Muscle of leg (tissue), 3 donors: ENCODE measurements at regions not wholly inside any gene's neighbourhood (a gene's known extent, or its start where the extent isn't known, plus 50 kb on each side); places are given as distances from the start of the nearest gene placed in this dataset.

Experiments
- DNase-seq: peaks from one replicate; pipeline ENCODE4 v3.0.0; 2013
- H3K27ac ChIP-seq: one replicate; pipeline ENCODE4 v1.5.1; 2013; ENCODE audit warnings: mild to moderate bottlenecking, low read length, control low read depth
- H3K27me3 ChIP-seq: one replicate; pipeline ENCODE4 v1.6.1; 2013; ENCODE audit warnings: low read length; ENCODE audit not compliant: control insufficient read depth, insufficient read depth
- H3K36me3 ChIP-seq: one replicate; pipeline ENCODE4 v1.6.1; 2013; ENCODE audit warnings: low read length; ENCODE audit not compliant: control insufficient read depth, insufficient read depth
- H3K4me1 ChIP-seq: one replicate; pipeline ENCODE4 v1.6.1; 2013; ENCODE audit warnings: low read length; ENCODE audit not compliant: control insufficient read depth, insufficient read depth
- H3K4me3 ChIP-seq: one replicate; pipeline ENCODE4 v1.5.1; 2013; ENCODE audit warnings: low read length, control low read depth
- H3K9me3 ChIP-seq: replicated peaks from 2 replicates; pipeline ENCODE4 v1.6.1; 2013; ENCODE audit warnings: low read depth, low read length; ENCODE audit not compliant: control insufficient read depth
- WGBS: methylation state at CpG from one replicate; pipeline ENCODE4 v1.1.5; 2013; ENCODE audit warnings: missing lambda C conversion rate; ENCODE audit not compliant: insufficient coverage; 5-methylcytosine and 5-hydroxymethylcytosine counted together

DNA sequence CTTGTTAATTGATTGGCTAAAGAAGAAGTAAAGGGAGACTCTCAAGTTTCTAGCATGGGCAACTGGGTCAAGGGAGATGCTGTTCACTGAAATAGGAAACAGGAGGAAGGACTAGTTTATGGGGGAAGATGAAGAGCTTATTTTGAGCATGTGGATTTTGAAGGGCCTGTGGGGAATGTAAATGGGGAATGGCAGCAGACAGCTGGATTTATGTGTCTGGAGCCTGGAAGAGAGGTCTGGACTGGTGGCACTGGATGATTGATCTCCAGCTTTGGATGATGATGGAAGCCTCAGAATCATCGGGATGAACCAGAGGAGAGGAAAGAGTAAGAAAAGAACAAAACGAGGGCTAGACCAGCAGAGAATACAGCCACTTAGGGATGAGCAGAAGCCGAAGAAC is 54.9 kb upstream of the ENAH start:
- Histone ChIP-seq H3K27ac (no peak overlapping the region), H3K9me3 (no peaks in the 10 kb centered on the region), H3K27me3 (no peaks in the 10 kb centered on the region), H3K4me3 (no peak overlapping the region), H3K36me3 (no peaks in the 10 kb centered on the region), H3K4me1 (peaks cover 5% of the 10 kb centered on the region)
- no peak for DNase-seq
- 43% methylated on average over 3 of the region's 3 CpGs for WGBS

DNA sequence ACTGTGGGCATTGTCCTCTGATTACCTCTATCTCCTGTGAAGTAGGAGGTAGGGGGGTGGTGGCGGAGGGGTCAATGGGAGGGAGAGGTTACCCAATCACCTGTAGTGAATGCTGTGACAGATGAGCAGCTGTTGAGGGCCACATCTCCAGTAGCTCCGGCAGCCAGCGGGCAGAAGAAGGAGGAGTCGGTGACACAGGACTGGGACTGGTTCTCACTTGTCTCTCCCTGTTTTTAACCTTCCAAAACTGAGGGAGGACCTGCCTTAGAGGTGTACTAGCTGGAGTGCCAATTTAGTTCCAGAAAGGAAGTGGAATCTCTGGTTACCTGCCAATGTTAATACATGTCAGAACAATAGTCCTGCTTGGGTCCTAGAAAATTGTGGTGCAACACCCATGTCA is 56.2 kb upstream of the ENAH start:
- H3K4me1 ChIP-seq: peaks cover 5% of the 10 kb centered on the region
- no peaks in the 10 kb centered on the region for H3K27me3 ChIP-seq
- no peak overlapping the region for H3K4me3 ChIP-seq
- no peak overlapping the region for H3K27ac ChIP-seq
- DNase-seq: no peak
- no CpG with 5 or more reads among the region's 4 CpGs for WGBS
- no peaks in the 10 kb centered on the region for H3K36me3 ChIP-seq
- H3K9me3 ChIP-seq: no peaks in the 10 kb centered on the region

DNA sequence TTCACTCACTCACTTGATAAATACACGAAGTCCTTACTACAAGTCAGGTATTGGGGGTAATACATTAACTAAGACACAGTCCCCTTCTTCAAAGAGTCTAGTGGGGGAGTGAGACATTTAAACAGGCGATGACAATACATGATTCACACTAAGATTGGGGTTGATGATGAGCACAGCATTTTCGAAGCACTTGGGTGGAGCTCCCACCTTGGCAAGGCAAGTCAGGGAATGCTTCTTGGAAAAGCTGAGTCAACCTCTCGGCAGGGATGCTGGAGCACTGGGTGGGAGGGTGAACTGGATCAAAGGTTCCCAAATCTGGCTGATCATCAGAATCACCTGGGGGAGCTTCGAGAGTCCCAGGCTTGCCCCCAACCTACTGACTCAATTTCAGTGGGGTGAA is 57.9 kb upstream of the ENAH start:
- peak; percentile 74 for DNase-seq
- H3K36me3 ChIP-seq: no peaks in the 10 kb centered on the region
- H3K4me3 ChIP-seq: no peak overlapping the region
- H3K9me3 ChIP-seq: no peaks in the 10 kb centered on the region
- peaks cover 5% of the 10 kb centered on the region for H3K4me1 ChIP-seq
- H3K27ac ChIP-seq: no peak overlapping the region
- 20% methylated on average over 1 of the region's 5 CpGs for WGBS
- H3K27me3 ChIP-seq: no peaks in the 10 kb centered on the region

DNA sequence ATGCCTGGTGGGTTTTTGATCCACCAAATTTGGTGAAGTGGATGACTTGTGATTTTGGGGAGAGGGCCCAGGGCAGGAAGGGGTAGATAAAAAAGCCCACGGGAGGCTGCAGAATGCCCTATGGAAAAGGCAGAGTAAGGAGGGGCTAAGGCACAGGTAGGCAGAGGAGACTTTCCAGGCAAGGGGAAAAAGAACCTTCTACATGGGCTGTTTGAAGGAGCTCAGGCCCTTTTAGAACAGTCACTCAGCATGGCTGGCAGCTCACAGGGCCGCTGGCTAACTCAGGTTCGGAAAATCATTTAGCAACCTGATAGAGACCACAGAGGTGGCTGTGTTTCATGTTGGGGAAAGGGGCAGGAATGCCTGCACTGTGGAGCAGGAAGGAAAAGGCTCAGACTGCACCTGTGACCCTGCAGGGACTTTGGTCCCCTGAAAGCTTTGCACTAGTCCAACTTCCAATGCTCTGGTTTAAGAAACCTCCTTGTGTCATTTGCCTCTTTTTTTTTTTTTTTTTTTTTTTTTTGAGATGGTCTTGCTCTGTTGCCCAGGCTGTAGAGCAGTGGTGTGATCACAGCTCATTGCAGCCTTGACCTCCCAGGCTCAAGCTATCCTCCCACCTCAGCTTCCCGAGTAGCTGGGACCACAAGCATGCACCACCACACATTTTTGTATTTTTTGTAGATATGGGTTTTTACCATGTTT is 58.5 kb upstream of the ENAH start:
- no peak overlapping the region for H3K27ac ChIP-seq
- WGBS: 55% methylated on average over 3 of the region's 4 CpGs
- H3K9me3 ChIP-seq: no peaks in the 10 kb centered on the region
- no peaks in the 10 kb centered on the region for H3K27me3 ChIP-seq
- peaks cover 5% of the 10 kb centered on the region for H3K4me1 ChIP-seq
- peak; percentile 25 for DNase-seq
- H3K4me3 ChIP-seq: no peak overlapping the region
- H3K36me3 ChIP-seq: no peaks in the 10 kb centered on the region

DNA sequence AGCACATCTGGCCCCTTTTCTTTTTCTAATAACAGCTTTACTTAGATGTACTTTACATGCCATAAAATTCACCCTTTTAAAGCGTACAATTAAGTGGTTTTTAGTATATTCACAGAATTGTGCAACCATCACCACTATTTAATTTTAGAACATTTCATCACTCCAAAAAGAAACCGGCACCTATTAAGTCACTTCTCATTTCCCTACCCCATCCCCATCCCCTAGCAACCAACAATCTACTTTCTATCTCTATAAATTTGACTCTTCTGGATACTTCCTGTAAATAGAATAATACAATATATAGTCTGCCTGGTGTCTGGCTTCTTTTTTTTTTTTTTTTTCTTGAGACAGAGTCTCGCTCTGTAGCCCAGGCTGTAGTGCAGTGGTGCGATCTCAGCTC is 59.5 kb upstream of the ENAH start:
- Histone ChIP-seq H3K36me3 (no peaks in the 10 kb centered on the region), H3K4me1 (peaks cover 5% of the 10 kb centered on the region), H3K9me3 (no peaks in the 10 kb centered on the region), H3K4me3 (no peak overlapping the region), H3K27ac (no peak overlapping the region), H3K27me3 (no peaks in the 10 kb centered on the region)
- no CpG with 5 or more reads among the region's 4 CpGs for WGBS
- peak; percentile 20 for DNase-seq

GRCh38 chr1:225713281-225713680 is 60.4 kb upstream of the ENAH start:
- 79% methylated on average over 2 of the region's 8 CpGs for WGBS
- no peaks in the 10 kb centered on the region for H3K36me3 ChIP-seq
- peaks cover 3% of the 10 kb centered on the region for H3K4me1 ChIP-seq
- no peaks in the 10 kb centered on the region for H3K27me3 ChIP-seq
- H3K27ac ChIP-seq: no peak overlapping the region
- H3K4me3 ChIP-seq: no peak overlapping the region
- no peak for DNase-seq
- no peaks in the 10 kb centered on the region for H3K9me3 ChIP-seq

DNA sequence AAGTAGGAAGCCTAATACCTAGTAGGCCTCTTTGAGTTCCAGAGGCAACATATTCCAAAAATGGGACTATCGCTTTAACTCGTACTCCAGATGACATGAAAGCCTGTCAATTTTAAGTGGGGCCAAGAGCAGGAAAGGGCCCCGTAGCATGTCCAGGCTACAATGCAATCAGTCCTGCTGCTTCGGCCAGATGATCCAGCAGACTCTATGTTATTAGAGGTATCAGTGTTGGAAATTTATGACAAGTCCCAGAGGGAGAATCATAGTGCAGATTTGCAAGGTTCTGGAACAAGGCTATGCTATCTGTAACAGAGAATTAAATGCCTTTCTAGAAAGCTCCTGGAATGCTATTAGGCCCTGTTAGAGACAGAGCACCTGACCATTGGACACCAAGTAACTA is 56.7 kb upstream of the SRP9 start:
- no peaks in the 10 kb centered on the region for H3K4me1 ChIP-seq
- no peaks in the 10 kb centered on the region for H3K9me3 ChIP-seq
- no peaks in the 10 kb centered on the region for H3K27me3 ChIP-seq
- H3K36me3 ChIP-seq: no peaks in the 10 kb centered on the region
- DNase-seq: peak; percentile 15
- H3K27ac ChIP-seq: no peak overlapping the region
- H3K4me3 ChIP-seq: no peak overlapping the region
- 36% methylated on average over 4 of the region's 4 CpGs for WGBS

GRCh38 chr1:225724251-225724650 is 53.4 kb upstream of the SRP9 start:
- no peaks in the 10 kb centered on the region for H3K36me3 ChIP-seq
- no peak for DNase-seq
- no peaks in the 10 kb centered on the region for H3K4me1 ChIP-seq
- no peak overlapping the region for H3K4me3 ChIP-seq
- 92% methylated on average over 3 of the region's 4 CpGs for WGBS
- H3K27me3 ChIP-seq: no peaks in the 10 kb centered on the region
- no peak overlapping the region for H3K27ac ChIP-seq
- H3K9me3 ChIP-seq: no peaks in the 10 kb centered on the region
